ENCODE measurements at regions not wholly inside any gene's neighbourhood (a gene's known extent, or its start where the extent isn't known, plus 50 kb on each side); places are given as distances from the start of the nearest gene placed in this dataset.

DNA sequence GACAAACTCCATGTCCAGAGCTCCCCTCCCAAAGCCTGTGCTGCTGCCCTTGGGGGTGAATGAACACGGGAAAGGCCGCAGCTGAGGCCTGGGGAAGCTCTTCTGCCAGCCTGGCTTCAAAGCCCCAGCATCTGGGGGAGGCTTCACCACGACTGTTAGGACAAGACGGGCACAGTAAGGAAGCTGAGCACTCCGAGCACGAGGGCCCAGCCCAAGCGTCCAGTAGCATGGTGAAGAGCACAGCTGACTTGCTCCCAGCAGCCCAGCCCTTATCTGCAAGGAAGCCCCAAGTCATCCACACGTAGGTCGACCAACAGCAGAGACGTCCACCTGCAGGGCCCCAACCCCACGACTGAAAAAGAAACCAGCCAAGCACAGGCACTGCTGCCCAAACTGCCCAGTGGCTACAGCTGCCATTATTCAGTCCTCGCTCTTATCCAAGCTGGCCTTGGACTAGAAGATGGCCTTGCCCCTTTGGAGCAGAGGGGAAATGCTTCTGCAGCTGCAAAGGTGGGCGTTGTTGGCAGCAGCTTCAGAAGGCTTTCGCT, 62.5 kb downstream of the SHANK2 start:
- Histone ChIP-seq H3K4me3 (ENCODE audit: low read depth in 2 of 2, low read length in 2 of 2) (no peak overlapping the region), H3K27ac (ENCODE audit: low read length) (no peak overlapping the region), H3K9me3 (ENCODE audit: control insufficient read depth, insufficient read depth, low read depth, low read length) (no peaks in the 10 kb centered on the region), H3K36me3 (ENCODE audit: control insufficient read depth, insufficient read depth, low read length) (no peaks in the 10 kb centered on the region), H3K27me3 (ENCODE audit: control insufficient read depth, insufficient read depth, low read length) (no peaks in the 10 kb centered on the region; the same call in 1 of the 2 replicates), H3K4me1 (ENCODE audit: control insufficient read depth, insufficient read depth, low read length) (no peaks in the 10 kb centered on the region)
- intact Hi-C loops (cut with micrococcal nuclease; ENCODE audit: unreplicated experiment) (no loop called here), in situ Hi-C loops (cut with HindIII; ENCODE audit: low pct_unique_long_range_greater_than_20kb, low sequenced_read_pairs) (no loop called here)
- DNase-seq (ENCODE audit: low read depth, low spot score): no peak
- no peak for ATAC-seq
- CTCF ChIA-PET: no interaction called here
- no TSS peak for BruUV-seq (replicated peaks)
- POLR2A ChIA-PET: no interaction called here
- TF ChIP-seq CTCF (IDR thresholded peaks at IDR 0.05): no peak
- TF ChIP-seq TCF7L2 (IDR thresholded peaks at IDR 0.05; ENCODE audit: low read depth, low read length): no peak
- no peak for TF ChIP-seq POLR2AphosphoS5 (IDR thresholded peaks at IDR 0.05; ENCODE audit: low read depth, low read length)
- TF ChIP-seq, protein P1, sequence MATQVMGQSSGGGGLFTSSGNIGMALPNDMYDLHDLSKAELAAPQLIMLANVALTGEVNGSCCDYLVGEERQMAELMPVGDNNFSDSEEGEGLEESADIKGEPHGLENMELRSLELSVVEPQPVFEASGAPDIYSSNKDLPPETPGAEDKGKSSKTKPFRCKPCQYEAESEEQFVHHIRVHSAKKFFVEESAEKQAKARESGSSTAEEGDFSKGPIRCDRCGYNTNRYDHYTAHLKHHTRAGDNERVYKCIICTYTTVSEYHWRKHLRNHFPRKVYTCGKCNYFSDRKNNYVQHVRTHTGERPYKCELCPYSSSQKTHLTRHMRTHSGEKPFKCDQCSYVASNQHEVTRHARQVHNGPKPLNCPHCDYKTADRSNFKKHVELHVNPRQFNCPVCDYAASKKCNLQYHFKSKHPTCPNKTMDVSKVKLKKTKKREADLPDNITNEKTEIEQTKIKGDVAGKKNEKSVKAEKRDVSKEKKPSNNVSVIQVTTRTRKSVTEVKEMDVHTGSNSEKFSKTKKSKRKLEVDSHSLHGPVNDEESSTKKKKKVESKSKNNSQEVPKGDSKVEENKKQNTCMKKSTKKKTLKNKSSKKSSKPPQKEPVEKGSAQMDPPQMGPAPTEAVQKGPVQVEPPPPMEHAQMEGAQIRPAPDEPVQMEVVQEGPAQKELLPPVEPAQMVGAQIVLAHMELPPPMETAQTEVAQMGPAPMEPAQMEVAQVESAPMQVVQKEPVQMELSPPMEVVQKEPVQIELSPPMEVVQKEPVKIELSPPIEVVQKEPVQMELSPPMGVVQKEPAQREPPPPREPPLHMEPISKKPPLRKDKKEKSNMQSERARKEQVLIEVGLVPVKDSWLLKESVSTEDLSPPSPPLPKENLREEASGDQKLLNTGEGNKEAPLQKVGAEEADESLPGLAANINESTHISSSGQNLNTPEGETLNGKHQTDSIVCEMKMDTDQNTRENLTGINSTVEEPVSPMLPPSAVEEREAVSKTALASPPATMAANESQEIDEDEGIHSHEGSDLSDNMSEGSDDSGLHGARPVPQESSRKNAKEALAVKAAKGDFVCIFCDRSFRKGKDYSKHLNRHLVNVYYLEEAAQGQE (IDR thresholded peaks at IDR 0.05; ENCODE audit: insufficient read depth in 1 of 2, low read depth in 2 of 2, low read length in 1 of 2): no peak
- TF ChIP-seq SIN3A (IDR thresholded peaks at IDR 0.05; ENCODE audit: borderline replicate concordance, insufficient read depth, low read depth, low read length): no peak

DNA sequence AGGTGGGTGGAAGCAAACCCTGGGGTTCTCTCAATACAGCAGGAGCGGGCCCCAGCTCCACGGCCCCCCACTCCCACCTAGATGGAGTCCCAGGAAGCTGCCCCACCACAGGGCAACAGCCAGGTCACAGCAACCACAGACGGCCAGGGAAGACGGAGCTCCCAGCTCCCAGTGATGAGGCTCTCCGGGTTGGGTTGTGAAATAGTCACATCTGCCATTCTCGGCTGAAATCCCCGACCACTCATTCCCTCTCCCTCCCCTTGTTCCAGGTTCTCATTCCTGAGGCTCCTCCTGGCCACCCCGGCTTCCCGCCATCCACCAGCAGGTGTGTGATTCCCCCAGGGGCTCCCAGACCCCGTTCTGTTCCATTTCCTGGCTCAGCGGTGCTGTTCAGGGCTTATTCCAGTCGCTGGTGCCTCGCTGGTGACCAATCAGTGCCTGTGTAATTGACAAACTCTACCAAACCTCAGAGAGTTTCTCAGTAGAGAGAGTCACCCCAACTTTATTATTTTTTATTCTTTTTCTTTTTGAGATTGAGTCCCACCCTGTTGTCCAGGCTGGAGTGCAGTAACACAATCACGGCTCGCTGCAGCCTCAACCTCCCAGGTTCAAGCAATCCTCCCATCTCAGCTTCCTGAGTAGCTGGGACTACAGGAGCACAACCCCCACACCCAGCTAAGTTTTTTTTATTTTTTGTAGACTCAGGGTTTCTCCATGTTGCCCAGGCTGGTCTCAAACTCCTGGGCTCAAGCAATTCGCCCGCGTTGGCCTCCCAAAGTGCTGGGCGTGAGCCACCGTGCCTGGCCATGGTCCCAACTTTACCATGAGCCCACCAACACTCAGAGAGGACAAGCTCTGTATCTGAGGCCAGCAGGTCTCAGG, 63.2 kb downstream of the SHANK2 start:
- H3K36me3 ChIP-seq (ENCODE audit: control insufficient read depth, insufficient read depth, low read length): no peaks in the 10 kb centered on the region
- no peaks in the 10 kb centered on the region; the same call in 1 of the 2 replicates for H3K27me3 ChIP-seq (ENCODE audit: control insufficient read depth, insufficient read depth, low read length)
- no peak for TF ChIP-seq CTCF (IDR thresholded peaks at IDR 0.05)
- no peak for TF ChIP-seq SIN3A (IDR thresholded peaks at IDR 0.05; ENCODE audit: borderline replicate concordance, insufficient read depth, low read depth, low read length)
- TF ChIP-seq POLR2AphosphoS5 (IDR thresholded peaks at IDR 0.05; ENCODE audit: low read depth, low read length): no peak
- no peak for DNase-seq (ENCODE audit: low read depth, low spot score)
- POLR2A ChIA-PET: no interaction called here
- no peaks in the 10 kb centered on the region for H3K4me1 ChIP-seq (ENCODE audit: control insufficient read depth, insufficient read depth, low read length)
- ATAC-seq: no peak
- in situ Hi-C loops (cut with HindIII; ENCODE audit: low pct_unique_long_range_greater_than_20kb, low sequenced_read_pairs) (no loop called here), intact Hi-C loops (cut with micrococcal nuclease; ENCODE audit: unreplicated experiment) (no loop called here)
- no peaks in the 10 kb centered on the region for H3K9me3 ChIP-seq (ENCODE audit: control insufficient read depth, insufficient read depth, low read depth, low read length)
- no peak overlapping the region for H3K27ac ChIP-seq (ENCODE audit: low read length)
- no TSS peak for BruUV-seq (replicated peaks)
- H3K4me3 ChIP-seq (ENCODE audit: low read depth in 2 of 2, low read length in 2 of 2): no peak overlapping the region
- CTCF ChIA-PET: no interaction called here
